PC-3 (cell line): ENCODE measurements at regions not wholly inside any gene's neighbourhood (a gene's known extent, or its start where the extent isn't known, plus 50 kb on each side); places are given as distances from the start of the nearest gene placed in this dataset.
"Not testable (repeated sequence)": the region's sequence is repeated elsewhere in the genome, so short reads cannot be mapped to it uniquely, and the experiment has no call there.

Experiments used
- CTCF ChIP-seq: fragments of 300-600 bp; sonication (generic); conservative IDR thresholded peaks from 2 replicates; pipeline ENCODE4 v1.5.1; 2017; ENCODE audit warnings: antibody characterized with exemption, low read depth, mild to moderate bottlenecking, low read length
- EZH2 ChIP-seq: fragments of 300-600 bp; sonication (generic); IDR thresholded peaks from one replicate; pipeline ENCODE4 v1.6.1; 2017; ENCODE audit warnings: antibody characterized with exemption, mild to moderate bottlenecking, low read length; ENCODE audit not compliant: unreplicated experiment

GRCh38 chr6:155798876-155799275 lies 343.2 kb upstream of the NOX3 start:
- not testable (repeated sequence) for TF ChIP-seq CTCF, EZH2
